ENCODE measurements at regions not wholly inside any gene's neighbourhood (a gene's known extent, or its start where the extent isn't known, plus 50 kb on each side); places are given as distances from the start of the nearest gene placed in this dataset.

- TF ChIP-seq CTCF (IDR thresholded peaks at IDR 0.05; ENCODE audit: low read length) = no peak
- no peak for TF ChIP-seq EZH2 (IDR thresholded peaks at IDR 0.05; ENCODE audit: borderline replicate concordance, low read length)
Measured at GRCh38 chr2:226077841-226078240, 678.3 kb downstream of the NYAP2 start.

Measured in OCI-LY1 (cell line).